ENCODE measurements at regions not wholly inside any gene's neighbourhood (a gene's known extent, or its start where the extent isn't known, plus 50 kb on each side); places are given as distances from the start of the nearest gene placed in this dataset.
A peak's percentile ranks its signal among the peaks of the same experiment; 100 is the strongest.

DNA sequence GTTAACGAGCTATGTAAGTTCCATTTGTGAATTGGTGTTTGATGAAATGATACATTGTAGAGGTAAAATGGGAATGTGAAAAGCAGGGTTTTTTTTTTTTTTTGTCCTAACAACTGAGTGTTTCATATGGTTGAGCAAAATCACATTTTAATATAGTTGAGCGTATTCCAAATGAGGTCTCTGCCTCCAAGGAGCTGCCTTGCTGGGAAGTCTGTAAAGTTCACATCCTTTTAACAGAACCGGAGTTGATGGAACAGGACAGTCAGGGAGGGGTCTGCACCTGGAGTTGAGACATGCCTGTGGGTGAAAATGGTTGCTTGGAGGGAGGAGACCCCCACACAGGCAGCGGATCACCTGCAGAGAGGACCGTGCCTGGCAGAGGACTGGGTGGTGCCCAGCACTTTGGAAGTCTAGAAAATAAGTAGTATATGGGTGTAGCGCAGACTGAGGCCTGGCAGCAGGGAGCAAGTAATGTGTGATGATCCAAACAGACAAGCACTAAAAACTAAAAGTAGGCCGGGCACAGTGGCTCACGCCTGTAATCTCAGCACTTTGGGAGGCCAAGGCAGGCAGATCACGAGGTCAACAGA, 75.2 kb upstream of the UBAC2 start:
- no peak for DNase-seq

DNA sequence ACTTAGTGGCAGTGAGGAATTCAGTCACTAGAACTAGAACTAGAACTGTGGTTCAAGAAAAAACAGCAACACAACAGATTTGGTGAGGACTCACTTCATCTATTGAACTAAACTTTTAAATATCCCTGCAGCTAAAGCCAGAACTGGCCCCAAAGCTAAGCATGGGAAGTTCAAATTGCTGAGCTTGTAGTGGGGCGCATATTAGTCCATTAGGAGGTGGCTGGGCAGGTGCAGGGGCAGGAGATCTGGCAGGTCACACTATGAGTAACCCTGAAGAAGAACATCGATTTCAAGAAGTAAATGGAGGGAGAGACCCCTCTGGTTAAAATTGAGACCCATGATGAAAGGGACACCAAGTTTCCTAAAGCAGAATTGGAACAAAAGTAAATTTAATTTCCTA, 73.8 kb upstream of the UBAC2 start:
- DNase-seq = no peak

DNA sequence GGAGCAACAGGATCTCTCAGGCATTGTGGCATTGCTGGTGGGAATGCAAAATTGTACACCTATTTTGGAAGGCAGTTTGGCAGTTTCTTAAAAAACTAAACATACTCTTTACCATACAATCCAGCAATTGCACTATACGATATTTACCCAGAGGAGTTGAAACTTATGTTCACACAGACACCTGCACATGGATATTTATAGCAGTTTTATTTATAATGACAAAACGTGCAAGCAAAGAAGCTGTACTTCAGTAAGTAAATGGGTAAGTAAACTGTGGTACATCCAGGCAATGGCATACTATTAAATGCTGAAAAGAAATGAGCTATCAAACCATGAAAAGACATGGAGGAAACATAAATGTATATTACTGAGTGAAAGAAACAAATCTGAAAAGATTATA, 71.6 kb upstream of the UBAC2 start:
- no peak for DNase-seq

DNA sequence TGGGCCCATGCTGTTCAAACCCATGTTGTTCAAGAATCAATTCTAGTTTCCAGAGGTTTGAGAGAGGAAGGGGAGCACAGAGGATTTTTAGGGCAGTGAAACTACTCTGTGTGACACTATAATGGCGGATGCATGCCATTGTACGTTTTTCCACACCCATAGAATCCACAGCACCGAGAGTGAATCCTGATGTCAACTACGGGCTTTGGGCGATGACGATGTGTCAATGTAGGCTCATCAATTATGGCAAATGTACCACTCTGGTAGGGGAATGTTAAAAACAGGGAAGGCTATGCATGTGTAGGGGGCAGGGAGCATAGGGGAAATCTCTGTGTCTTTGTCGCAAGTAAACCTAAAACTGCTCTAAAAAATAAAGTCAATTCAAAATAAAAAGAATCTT, 70.7 kb upstream of the UBAC2 start:
- DNase-seq = no peak

- DNase-seq = no peak
Measured at GRCh38 chr13:99131410-99131809, 69.2 kb upstream of the UBAC2 start.

GRCh38 chr13:99132295-99132835, 68.3 kb upstream of the UBAC2 start:
- no peak for DNase-seq

DNA sequence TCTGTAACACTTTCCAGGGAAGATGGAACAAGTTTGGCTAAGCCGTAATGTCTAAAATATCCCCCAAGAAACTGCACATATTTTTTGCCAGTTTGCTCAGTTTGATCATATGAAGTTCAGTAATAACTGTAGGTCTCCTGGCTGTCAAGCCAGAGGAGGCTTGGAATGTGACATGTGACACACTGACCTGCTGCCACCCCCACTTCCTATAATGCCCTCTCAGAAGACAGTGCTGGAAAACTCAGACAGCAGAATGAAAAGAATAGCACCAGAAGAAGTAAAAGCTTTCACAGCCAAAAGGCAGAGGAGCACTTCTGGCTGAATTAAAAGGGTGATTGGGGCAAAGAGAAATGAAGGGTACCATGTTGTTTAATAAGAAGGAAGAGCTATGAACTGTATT, 67.4 kb upstream of the UBAC2 start:
- no peak for DNase-seq

GRCh38 chr13:99133848-99134247, 66.8 kb upstream of the UBAC2 start:
- DNase-seq = no peak

- DNase-seq = no peak
Measured at GRCh38 chr13:99135591-99135990, 65.1 kb upstream of the UBAC2 start.

GRCh38 chr13:99136427-99136954, 64.2 kb upstream of the UBAC2 start:
- no peak for DNase-seq

- no peak for DNase-seq
Measured at GRCh38 chr13:99140831-99141230, 59.8 kb upstream of the UBAC2 start.

DNA sequence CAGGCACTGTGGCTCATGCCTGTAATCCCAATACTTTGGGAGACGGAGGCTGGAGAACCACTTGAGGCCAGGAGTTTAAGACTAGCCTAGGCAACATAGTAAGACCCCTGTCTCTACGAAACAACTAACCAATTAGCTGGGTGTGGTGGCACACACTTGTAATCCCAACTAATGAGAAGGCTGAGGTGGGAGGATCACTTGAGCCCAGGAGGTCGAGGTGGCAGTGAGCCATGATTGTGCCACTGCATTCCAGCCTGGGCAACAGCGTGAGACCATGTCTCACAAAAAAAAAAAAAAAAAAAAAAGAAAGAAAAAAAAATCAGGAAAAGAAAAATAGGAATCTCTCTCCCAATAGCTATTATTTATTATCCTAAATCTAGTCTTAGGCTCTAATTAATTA, 56.8 kb upstream of the UBAC2 start:
- DNase-seq = no peak

DNA sequence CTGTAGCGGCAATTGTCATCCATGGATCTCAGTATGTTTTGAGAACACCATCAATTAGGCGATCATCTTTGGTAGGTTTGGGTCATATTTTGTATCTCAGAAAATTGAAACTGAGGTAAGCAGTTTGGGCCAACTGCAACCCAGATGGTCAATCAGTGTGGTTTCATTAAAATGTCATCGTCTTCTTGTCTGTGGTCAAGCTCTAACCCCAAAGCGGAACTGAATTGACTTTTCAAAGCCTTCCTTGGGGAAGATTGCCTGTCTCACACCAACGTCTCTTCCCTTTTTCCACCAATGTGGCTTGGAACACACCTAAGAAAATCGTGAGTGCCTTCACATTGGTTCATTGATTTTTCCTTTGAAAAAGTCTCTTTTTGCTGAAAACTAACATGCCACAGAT, 56.3 kb upstream of the UBAC2 start:
- no peak for DNase-seq

DNA sequence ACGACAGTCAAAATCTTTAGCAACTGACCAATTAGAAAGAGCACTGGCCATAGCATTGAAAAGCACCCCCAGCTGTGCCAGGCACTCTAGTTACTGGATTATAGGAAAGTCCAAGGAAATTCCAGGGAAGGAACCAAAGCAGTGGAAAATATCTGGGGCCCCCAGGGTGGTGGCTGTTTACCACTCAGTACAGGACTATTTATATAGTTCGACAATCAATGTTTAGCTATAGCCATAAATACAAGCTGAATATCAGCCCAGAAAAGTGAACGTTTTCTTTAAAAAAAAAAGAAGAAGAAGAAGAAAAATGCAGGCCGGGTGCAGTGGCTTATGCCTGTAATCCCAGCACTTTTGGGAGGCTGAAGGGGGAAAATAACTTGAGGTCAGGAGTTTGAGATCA, 55.2 kb upstream of the UBAC2 start:
- no peak for DNase-seq

- DNase-seq = peak; percentile 90
Measured at GRCh38 chr13:99150575-99151361, 49.9 kb upstream of the UBAC2 start.

Measured in EL (cell line).